Suprapubic skin (tissue), 4 donors: ENCODE measurements at regions not wholly inside any gene's neighbourhood (a gene's known extent, or its start where the extent isn't known, plus 50 kb on each side); places are given as distances from the start of the nearest gene placed in this dataset.

ENCODE experiments used
- DNase-seq, 2 donors: peaks; one replicate each; pipeline ENCODE4 v3.0.0-alpha.2; 2019; ENCODE audit warnings: low spot score in 2 of 2
- H3K27ac ChIP-seq: fragments of 200-600 bp; sonication (generic); one replicate; pipeline ENCODE4 v1.5.1; 2019
- H3K27me3 ChIP-seq: fragments of 200-600 bp; sonication (generic); one replicate; pipeline ENCODE4 v1.5.1; 2019
- H3K36me3 ChIP-seq: fragments of 200-600 bp; sonication (generic); one replicate; pipeline ENCODE4 v1.5.1; 2019
- H3K4me1 ChIP-seq: fragments of 200-600 bp; sonication (generic); one replicate; pipeline ENCODE4 v1.5.1; 2019
- H3K4me3 ChIP-seq: fragments of 200-600 bp; sonication (generic); one replicate; pipeline ENCODE4 v1.5.1; 2019; ENCODE audit warnings: mild to moderate bottlenecking
- H3K9me3 ChIP-seq: fragments of 200-600 bp; sonication (generic); one replicate; pipeline ENCODE4 v1.5.1; 2019
- CTCF ChIP-seq, 2 donors: fragments of 200-600 bp in 1 of 2; fragments of 450-650 bp in 1 of 2; sonication (generic) in 1 of 2; IDR thresholded peaks; one replicate each; pipeline ENCODE4 v1.5.1; 2016 to 2019; ENCODE audit warnings: antibody characterized with exemption in 2 of 2, mild to moderate bottlenecking in 1 of 2, moderate library complexity in 1 of 2
- EP300 ChIP-seq: sonication (generic); formaldehyde crosslinking; IDR thresholded peaks from one replicate; pipeline ENCODE4 v1.6.1; 2017; ENCODE audit warnings: antibody characterized with exemption
- POLR2A ChIP-seq, 2 donors: fragments of 450-650 bp; IDR thresholded peaks; one replicate each; pipeline ENCODE4 v1.6.1; 2017; ENCODE audit warnings: antibody characterized with exemption in 2 of 2, mild to moderate bottlenecking in 2 of 2, moderate library complexity in 2 of 2
- POLR2AphosphoS5 ChIP-seq, 3 donors: sonication (generic); formaldehyde crosslinking; IDR thresholded peaks; one replicate each; pipeline ENCODE4 v1.6.1; 2017; ENCODE audit warnings: antibody characterized with exemption in 3 of 3
- WGBS: methylation state at CpG from one replicate; pipeline ENCODE4 v1.1.5; 2018; 5-methylcytosine and 5-hydroxymethylcytosine counted together

- H3K27ac ChIP-seq, result no peak overlapping the region
- no peak overlapping the region for H3K4me3 ChIP-seq
- no peaks in the 10 kb centered on the region for H3K27me3 ChIP-seq
- WGBS, result 6% methylated on average over 3 of the region's 3 CpGs
- no peak for TF ChIP-seq POLR2A (IDR thresholded peaks at IDR 0.05)
- TF ChIP-seq CTCF (IDR thresholded peaks at IDR 0.05), result no peak
- TF ChIP-seq EP300, result no peak
- no peak for TF ChIP-seq POLR2AphosphoS5 (IDR thresholded peaks at IDR 0.05)
- peaks cover 39% of the 10 kb centered on the region for H3K4me1 ChIP-seq
- H3K36me3 ChIP-seq, result no peaks in the 10 kb centered on the region
- H3K9me3 ChIP-seq, result no peaks in the 10 kb centered on the region
- DNase-seq, result no peak
Observed at GRCh38 chr1:81681601-81682266, 119.0 kb upstream of the ADGRL2 start.

GRCh38 chr1:81681114-81681513 lies 119.6 kb upstream of the ADGRL2 start:
- 7% methylated on average over 2 of the region's 2 CpGs for WGBS

GRCh38 chr1:81679942-81680341 lies 120.8 kb upstream of the ADGRL2 start:
- Histone ChIP-seq H3K27me3 (no peaks in the 10 kb centered on the region), H3K4me1 (peaks cover 39% of the 10 kb centered on the region), H3K9me3 (no peaks in the 10 kb centered on the region), H3K36me3 (no peaks in the 10 kb centered on the region), H3K27ac (peak overlapping the region; percentile 65), H3K4me3 (peak overlapping the region; percentile 18)
- 60% methylated on average over 3 of the region's 3 CpGs for WGBS
- no peak for DNase-seq
- TF ChIP-seq POLR2A (IDR thresholded peaks at IDR 0.05), result no peak
- no peak for TF ChIP-seq POLR2AphosphoS5 (IDR thresholded peaks at IDR 0.05)
- TF ChIP-seq CTCF (IDR thresholded peaks at IDR 0.05), result no peak
- TF ChIP-seq EP300, result no peak

More at GRCh38 chr1:81681114-81681513, 119.6 kb upstream of the ADGRL2 start:
- no peak for DNase-seq
- H3K27ac ChIP-seq, result no peak overlapping the region
- H3K9me3 ChIP-seq, result no peaks in the 10 kb centered on the region
- H3K4me1 ChIP-seq, result peaks cover 39% of the 10 kb centered on the region
- no peaks in the 10 kb centered on the region for H3K27me3 ChIP-seq
- H3K4me3 ChIP-seq, result no peak overlapping the region
- TF ChIP-seq POLR2AphosphoS5 (IDR thresholded peaks at IDR 0.05), result no peak
- H3K36me3 ChIP-seq, result no peaks in the 10 kb centered on the region

- H3K4me1 ChIP-seq, result peaks cover 39% of the 10 kb centered on the region
- H3K27me3 ChIP-seq, result no peaks in the 10 kb centered on the region
- H3K36me3 ChIP-seq, result no peaks in the 10 kb centered on the region
- no peak for DNase-seq
- H3K9me3 ChIP-seq, result no peaks in the 10 kb centered on the region
- H3K4me3 ChIP-seq, result no peak overlapping the region
- WGBS, result 60% methylated on average over 3 of the region's 3 CpGs
- no peak for TF ChIP-seq CTCF (IDR thresholded peaks at IDR 0.05)
- TF ChIP-seq EP300, result no peak
- no peak for TF ChIP-seq POLR2AphosphoS5 (IDR thresholded peaks at IDR 0.05)
- no peak for TF ChIP-seq POLR2A (IDR thresholded peaks at IDR 0.05)
- peak overlapping the region; percentile 65 for H3K27ac ChIP-seq
Observed at GRCh38 chr1:81678779-81679178, 122.0 kb upstream of the ADGRL2 start.

GRCh38 chr1:81672766-81673165 lies 128.0 kb upstream of the ADGRL2 start:
- Histone ChIP-seq H3K27me3 (no peaks in the 10 kb centered on the region), H3K4me3 (no peak overlapping the region), H3K27ac (no peak overlapping the region), H3K36me3 (no peaks in the 10 kb centered on the region), H3K4me1 (peaks cover 6% of the 10 kb centered on the region), H3K9me3 (no peaks in the 10 kb centered on the region)
- TF ChIP-seq POLR2A (IDR thresholded peaks at IDR 0.05) (no peak), CTCF (IDR thresholded peaks at IDR 0.05) (no peak), POLR2AphosphoS5 (IDR thresholded peaks at IDR 0.05) (no peak), EP300 (no peak)
- DNase-seq, result no peak

- WGBS, result 75% methylated on average over 3 of the region's 3 CpGs
- Histone ChIP-seq H3K27ac (no peak overlapping the region), H3K9me3 (no peaks in the 10 kb centered on the region), H3K27me3 (no peaks in the 10 kb centered on the region), H3K4me3 (no peak overlapping the region), H3K36me3 (no peaks in the 10 kb centered on the region), H3K4me1 (peaks cover 6% of the 10 kb centered on the region)
- no peak for DNase-seq
- TF ChIP-seq EP300 (no peak), POLR2AphosphoS5 (IDR thresholded peaks at IDR 0.05) (no peak), POLR2A (IDR thresholded peaks at IDR 0.05) (no peak), CTCF (IDR thresholded peaks at IDR 0.05) (no peak)
Observed at GRCh38 chr1:81671038-81671437, 129.7 kb upstream of the ADGRL2 start.
